Umbilical cord (tissue), 1 donor: ENCODE measurements at regions not wholly inside any gene's neighbourhood (a gene's known extent, or its start where the extent isn't known, plus 50 kb on each side); places are given as distances from the start of the nearest gene placed in this dataset.
A peak's percentile ranks its signal among the peaks of the same experiment; 100 is the strongest.
"Not testable (repeated sequence)": the region's sequence is repeated elsewhere in the genome, so short reads cannot be mapped to it uniquely, and the experiment has no call there.

Source experiments
- DNase-seq: peaks from one replicate; pipeline ENCODE4 v3.0.0-alpha.2; 2015; ENCODE audit warnings: low spot score

- peak; percentile 56 for DNase-seq
These were observed 649.6 kb upstream of the PTBP2 start for GRCh38 chr1:96072021-96072420.

DNA sequence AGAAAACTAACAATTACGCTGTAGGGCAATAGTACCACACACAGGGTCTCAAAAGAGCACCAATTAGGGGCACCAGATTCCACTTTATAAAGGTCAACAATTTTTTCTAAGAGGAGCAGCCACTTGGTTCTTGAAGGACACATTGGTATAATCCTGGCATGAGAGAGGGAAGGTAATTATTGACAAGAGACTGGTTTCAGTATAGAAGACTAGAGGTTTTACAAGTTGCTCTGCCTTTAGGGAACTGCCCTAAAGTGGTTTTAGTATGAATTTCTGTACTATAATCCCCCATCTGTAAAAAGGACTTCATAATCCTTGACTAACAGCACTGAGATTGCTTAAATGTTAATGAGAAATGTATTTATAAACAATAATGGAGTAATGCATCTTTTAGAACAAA, 648.5 kb upstream of the PTBP2 start:
- no peak for DNase-seq

DNA sequence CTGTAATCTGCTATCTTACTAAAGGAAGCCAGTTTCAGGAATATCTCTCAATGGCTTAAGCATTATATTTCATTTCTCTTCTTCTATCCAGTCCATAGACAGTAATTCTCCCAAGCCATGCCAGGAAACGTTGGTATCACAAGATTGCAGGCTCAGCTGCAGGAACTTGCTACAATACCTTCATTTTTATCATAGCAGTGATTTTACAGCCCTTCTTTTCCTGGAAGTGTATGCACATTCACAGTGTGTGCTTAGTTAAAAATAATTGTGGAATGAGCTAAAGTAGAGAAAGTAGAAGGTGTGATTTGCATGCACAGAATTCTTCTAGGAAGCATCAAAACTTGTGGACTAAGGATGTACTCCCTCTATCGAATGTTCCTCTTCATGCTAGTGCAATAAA, 647.2 kb upstream of the PTBP2 start:
- peak; percentile 33 for DNase-seq

DNA sequence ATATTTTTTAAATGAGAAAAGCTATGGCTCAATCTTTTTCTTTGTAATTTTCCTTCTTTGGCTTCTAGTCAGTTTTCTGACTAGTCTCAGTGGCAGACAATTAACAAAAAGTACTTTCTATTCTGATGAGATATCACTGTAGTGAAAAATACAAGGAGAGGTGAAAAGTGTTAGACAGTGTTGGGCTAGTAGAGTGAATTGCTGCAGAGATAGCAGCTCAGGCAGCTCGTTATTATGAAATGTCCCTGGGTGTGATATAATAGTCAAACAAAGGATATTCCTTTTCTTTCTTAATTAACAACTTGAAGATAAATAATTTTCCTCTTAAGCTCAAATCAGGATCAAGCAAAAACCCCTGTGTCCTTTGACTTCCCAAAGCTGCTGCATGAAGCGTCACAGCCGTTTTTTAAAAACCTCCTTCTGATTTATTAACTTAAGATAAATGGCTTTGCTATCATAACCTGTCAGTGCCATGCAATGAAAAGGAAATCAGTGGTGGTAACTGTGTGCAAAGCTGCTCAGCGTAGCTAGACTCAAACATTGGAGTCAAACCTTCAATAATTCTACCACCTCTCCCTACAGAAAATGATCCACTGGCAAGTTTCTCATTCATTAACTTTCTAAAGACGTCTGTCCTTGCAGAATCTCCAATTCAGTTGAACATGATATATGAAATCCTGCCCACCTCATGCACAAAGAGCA, 646.6 kb upstream of the PTBP2 start:
- no peak for DNase-seq

DNA sequence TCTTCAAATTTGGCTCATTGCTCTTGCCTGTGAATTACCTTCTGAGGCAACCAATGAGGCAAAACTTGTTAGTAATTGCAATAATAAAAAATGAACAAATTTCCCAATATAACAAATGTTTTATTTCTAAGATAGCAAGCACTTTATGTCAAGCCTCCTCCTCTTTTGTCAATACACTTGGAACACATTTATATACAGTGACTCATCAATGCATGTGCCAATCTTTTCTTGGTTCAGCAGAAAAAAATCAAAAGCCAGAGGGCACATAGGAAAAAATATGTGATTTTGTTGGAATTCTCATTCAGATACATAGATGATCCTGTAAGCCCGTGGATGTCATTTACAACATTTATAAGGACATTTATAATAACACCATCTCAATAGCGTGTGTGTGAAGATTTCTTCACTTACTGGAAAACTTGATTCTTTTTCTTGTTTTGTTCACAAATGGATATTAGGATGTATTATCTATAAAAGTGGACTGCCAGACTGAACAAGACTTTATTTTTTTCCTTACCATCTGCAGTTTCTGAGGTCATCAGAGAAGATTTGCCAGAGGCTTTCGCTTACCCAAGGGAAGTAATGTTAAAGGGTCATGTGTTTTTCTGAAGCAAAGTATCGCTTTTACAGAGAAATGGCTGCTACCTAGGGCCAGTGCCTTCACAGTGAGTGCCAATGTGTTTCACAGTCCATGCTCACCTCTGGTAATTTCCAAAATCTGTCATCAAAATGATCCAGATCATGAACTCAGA, 645.7 kb upstream of the PTBP2 start:
- peak; percentile 13 for DNase-seq

- no peak for DNase-seq
These were observed 645.0 kb upstream of the PTBP2 start for GRCh38 chr1:96076589-96076988.

DNA sequence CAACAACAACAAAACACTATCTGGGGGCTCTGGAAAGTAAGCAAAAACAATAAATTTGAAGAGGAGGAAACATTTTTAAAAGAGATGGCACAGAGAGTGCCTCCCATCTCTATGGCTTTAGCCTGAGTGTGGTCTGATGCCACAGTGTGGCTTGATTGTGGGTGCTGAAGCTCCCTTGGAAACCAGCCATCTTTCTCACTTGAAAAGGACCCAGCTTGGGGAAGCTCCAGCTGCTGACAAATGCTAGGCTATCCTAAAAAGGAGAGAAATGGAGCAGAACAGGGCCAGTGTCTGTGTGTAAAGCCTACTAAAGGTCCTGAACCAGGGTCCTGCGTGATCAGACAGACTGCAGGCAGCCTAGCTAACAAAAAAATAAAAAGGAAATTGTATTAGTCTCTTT, 642.0 kb upstream of the PTBP2 start:
- DNase-seq = no peak

GRCh38 chr1:96080925-96081324, 640.7 kb upstream of the PTBP2 start:
- no peak for DNase-seq

GRCh38 chr1:96087719-96088118, 633.9 kb upstream of the PTBP2 start:
- no peak for DNase-seq

DNA sequence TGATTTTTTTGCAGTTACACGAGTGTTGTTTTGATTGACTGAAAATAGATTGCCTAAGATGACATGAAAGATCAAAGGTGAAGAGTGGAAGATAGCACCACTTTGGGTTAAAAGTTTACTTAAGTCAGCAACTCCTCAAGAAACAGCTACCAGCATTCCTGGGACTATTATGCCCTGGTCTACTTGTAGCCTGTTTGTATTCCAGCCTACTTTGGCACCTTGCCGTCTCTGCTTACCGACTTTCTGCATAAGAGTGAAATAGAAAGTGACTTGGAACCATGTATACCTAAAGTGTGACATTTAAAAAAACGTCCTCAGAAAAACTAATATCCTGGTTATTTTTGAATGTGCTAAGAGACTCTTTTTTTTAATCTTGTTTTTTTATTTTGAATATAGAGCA, 631.5 kb upstream of the PTBP2 start:
- DNase-seq = no peak

DNA sequence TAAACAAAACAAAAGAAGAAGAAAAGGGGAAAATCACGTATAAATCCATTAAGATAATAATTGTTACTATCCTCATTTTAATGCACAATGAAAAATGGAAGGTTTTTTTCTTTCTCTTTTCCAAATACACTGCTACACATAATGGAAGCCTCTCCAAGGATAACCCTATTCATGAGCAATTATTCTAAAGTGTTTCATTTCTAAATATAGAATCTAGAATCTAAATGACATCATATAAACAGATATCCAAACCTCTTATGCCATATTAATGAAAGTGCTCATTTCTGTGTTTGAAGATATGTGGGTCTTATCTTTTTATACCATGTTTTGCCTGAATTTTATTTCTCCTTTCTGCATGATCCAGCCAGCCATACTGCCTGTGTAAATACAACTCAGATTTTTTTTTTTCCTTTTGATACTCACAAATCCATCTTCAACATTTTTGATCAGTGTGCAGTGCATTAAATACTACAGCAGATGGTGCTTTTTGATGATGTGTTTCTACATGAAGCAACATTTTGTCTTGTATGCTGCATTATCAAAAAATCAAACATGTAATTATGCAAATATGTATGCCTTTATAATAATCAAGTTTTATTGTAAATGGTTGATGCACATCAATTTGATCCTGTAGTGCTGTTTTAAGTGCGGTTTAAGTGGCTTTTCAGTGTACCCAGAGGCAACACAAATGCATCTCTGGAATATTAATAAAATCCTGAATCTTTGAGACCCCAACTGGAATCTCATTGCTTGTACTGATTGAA, 625.6 kb upstream of the PTBP2 start:
- no peak for DNase-seq

GRCh38 chr1:96096613-96097321, 624.8 kb upstream of the PTBP2 start:
- DNase-seq = no peak

DNA sequence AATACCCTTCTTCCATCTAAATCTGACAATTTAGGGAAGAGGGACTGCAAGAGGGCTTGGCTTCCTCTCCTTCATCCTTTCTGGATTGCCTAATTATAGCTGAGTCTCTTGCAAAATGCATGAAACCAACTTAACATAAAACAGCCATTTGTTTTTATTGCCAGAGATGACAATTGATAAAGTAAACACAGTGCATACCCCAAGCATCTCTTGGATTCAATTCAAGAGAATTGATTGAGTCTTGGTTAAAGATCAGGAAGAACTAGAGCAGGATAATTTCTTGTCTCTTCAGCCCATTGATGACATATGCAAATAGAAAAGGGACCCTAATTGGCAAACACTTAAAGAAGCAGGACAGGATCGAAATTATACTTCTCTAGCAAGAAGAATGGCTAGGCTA, 617.1 kb upstream of the PTBP2 start:
- no peak for DNase-seq

GRCh38 chr1:96104906-96105305, 616.7 kb upstream of the PTBP2 start:
- no peak for DNase-seq

DNA sequence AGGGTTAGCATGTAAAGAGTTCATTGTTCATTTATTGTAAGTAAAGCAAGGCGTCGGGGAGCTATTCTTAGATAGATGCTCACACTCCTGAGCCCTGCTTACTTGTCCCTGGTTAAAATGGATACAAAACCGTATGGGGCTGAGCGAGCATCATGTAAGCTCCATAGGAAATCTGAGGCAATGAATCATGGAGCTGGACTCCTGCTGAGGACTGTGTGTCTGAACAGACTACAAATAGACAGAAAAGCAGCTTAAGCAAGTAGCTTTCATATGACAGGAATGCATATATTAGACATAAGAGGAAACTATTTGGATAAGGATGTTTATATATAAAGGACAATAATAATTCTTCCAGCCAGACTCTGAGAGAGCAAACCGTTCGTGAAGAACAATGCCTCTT, 604.9 kb upstream of the PTBP2 start:
- peak; percentile 77 for DNase-seq

- no peak for DNase-seq
These were observed 591.2 kb upstream of the PTBP2 start for GRCh38 chr1:96130432-96130831.

GRCh38 chr1:96144636-96145035, 576.9 kb upstream of the PTBP2 start:
- no peak for DNase-seq

DNA sequence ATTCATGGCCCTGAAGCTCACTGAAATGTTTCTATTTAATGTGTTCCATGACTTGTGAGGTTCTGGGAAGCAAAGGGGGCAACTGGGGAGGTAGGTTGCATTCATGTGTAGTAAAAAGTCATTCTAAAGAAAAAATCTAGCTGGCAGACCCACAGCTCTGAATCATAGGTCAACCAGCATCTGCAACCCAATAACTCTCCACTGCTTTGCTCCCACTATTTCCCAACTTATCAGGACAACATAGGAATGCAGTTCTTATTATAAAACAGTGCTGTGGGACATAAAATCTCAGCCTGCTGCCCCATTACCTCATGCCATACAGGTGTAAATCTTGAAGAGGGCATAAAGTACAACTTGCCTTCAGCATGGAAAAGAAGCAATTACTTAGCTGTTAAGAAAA, 576.1 kb upstream of the PTBP2 start:
- no peak for DNase-seq

DNA sequence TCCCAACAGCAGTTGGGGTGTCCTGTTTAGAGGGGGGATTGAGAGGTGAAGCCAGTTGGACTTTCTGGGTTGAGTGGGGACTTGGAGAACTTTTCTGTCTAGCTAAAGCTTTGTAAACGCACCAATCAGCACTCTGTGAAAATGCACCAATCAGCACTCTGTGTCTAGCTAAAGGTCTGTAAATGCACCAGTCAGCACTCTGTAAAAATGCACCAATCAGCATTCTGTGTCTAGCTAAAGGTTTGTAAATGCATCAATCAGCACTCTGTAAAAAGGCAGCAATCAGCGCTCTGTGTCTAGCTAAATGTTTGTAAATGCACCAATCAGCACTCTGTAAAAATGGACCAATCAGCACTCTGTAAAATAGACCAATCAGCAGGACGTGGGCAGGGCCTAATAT, 568.6 kb upstream of the PTBP2 start:
- not testable (repeated sequence) for DNase-seq

GRCh38 chr1:96157101-96157500, 564.5 kb upstream of the PTBP2 start:
- DNase-seq = no peak

DNA sequence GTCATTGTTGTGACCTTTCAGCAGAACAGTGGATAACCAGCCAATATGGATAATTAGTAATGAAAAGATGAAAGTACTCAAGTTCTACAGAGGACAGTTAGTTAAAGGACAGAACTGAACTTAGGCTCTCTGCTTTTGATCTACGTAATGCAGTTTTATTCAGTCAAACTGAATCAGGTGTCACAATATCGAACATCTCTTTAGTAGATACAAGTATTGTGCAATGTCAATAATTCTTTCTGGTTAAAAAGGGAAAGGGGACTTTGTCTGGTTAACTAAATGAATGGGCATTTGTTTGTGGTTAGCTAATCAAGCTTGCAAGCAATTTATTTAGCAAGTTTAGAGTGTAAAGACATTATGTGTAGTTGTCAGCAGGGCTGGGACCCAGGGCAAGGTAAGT, 562.2 kb upstream of the PTBP2 start:
- DNase-seq = no peak

- no peak for DNase-seq
These were observed 557.5 kb upstream of the PTBP2 start for GRCh38 chr1:96164053-96164452.
